ENCODE measurements at regions not wholly inside any gene's neighbourhood (a gene's known extent, or its start where the extent isn't known, plus 50 kb on each side); places are given as distances from the start of the nearest gene placed in this dataset.

- no peak for TF ChIP-seq CTCF (conservative IDR thresholded peaks at IDR 0.05 in 1 of 2, IDR thresholded peaks at IDR 0.05 in 1 of 2; ENCODE audit: extremely low read depth in 1 of 2, insufficient read depth in 1 of 2, low read depth in 1 of 2, low read length in 2 of 2)
- no peak for TF ChIP-seq EZH2 (IDR thresholded peaks at IDR 0.05; ENCODE audit: borderline replicate concordance, low read length)
Observed at GRCh38 chrX:19176901-19177630, 54.8 kb upstream of the ADGRG2 start.
